CD4-positive, alpha-beta T cell treated with Interferon alpha-2 for 1 hour (primary cell): ENCODE measurements at regions not wholly inside any gene's neighbourhood (a gene's known extent, or its start where the extent isn't known, plus 50 kb on each side); places are given as distances from the start of the nearest gene placed in this dataset.

Experiments
- DNase-seq, 2 donors: peaks; one replicate each; pipeline ENCODE4 v3.0.0-alpha.2; 2020 to 2022

- DNase-seq = no peak
Observed at GRCh38 chr15:46442901-46443590, 808.2 kb downstream of the SQOR start.

- no peak for DNase-seq
Observed at GRCh38 chr15:46450112-46450809, 815.4 kb downstream of the SQOR start.

- DNase-seq = no peak
Observed at GRCh38 chr15:46450810-46451182, 816.0 kb downstream of the SQOR start.

- DNase-seq = no peak
Observed at GRCh38 chr15:46452297-46452820, 817.5 kb downstream of the SQOR start.

- no peak for DNase-seq
Observed at GRCh38 chr15:46456456-46456855, 821.6 kb downstream of the SQOR start.

GRCh38 chr15:46460431-46461094 is 825.7 kb downstream of the SQOR start:
- no peak for DNase-seq

GRCh38 chr15:46461416-46461815 is 826.6 kb downstream of the SQOR start:
- no peak for DNase-seq

GRCh38 chr15:46467041-46467440 is 832.2 kb downstream of the SQOR start:
- no peak for DNase-seq

- DNase-seq = no peak
Observed at GRCh38 chr15:46471096-46471495, 836.3 kb downstream of the SQOR start.

GRCh38 chr15:46489276-46489675 is 854.4 kb downstream of the SQOR start:
- no peak for DNase-seq

- DNase-seq = no peak
Observed at GRCh38 chr15:46496491-46497115, 861.8 kb downstream of the SQOR start.

GRCh38 chr15:46502667-46503066 is 867.8 kb downstream of the SQOR start:
- no peak for DNase-seq

GRCh38 chr15:46518381-46518780 is 883.6 kb downstream of the SQOR start:
- DNase-seq = no peak

GRCh38 chr15:46523701-46524100 is 888.9 kb downstream of the SQOR start:
- no peak for DNase-seq

- DNase-seq = no peak
Observed at GRCh38 chr15:46525984-46526725, 891.3 kb downstream of the SQOR start.

- DNase-seq = no peak
Observed at GRCh38 chr15:46526726-46527110, 891.9 kb downstream of the SQOR start.

GRCh38 chr15:46543626-46544025 is 908.8 kb downstream of the SQOR start:
- DNase-seq = no peak

GRCh38 chr15:46548989-46549388 is 914.2 kb downstream of the SQOR start:
- no peak for DNase-seq

- DNase-seq = no peak
Observed at GRCh38 chr15:46552316-46552715, 917.5 kb downstream of the SQOR start.

- no peak for DNase-seq
Observed at GRCh38 chr15:46555547-46555946, 920.7 kb downstream of the SQOR start.

GRCh38 chr15:46556010-46556409 is 921.2 kb downstream of the SQOR start:
- no peak for DNase-seq

- DNase-seq = no peak
Observed at GRCh38 chr15:46556559-46557379, 921.9 kb downstream of the SQOR start.
